Gastrocnemius medialis (tissue), 4 donors: ENCODE measurements at regions not wholly inside any gene's neighbourhood (a gene's known extent, or its start where the extent isn't known, plus 50 kb on each side); places are given as distances from the start of the nearest gene placed in this dataset.

Experiments
- POLR2A ChIP-seq, 2 donors: fragments of 450-650 bp; IDR thresholded peaks; one replicate each; pipeline ENCODE4 v1.6.1; 2017; ENCODE audit warnings: antibody characterized with exemption in 2 of 2, mild to moderate bottlenecking in 2 of 2, moderate library complexity in 2 of 2
- TF ChIP-seq, protein P1 (sequence below), 5 experiments: fragments of 450-650 bp in 3 of 5; fragments of 200-600 bp in 2 of 5; sonication (generic) in 2 of 5; IDR thresholded peaks in 4 of 5; conservative IDR thresholded peaks in 1 of 5; 1 replicate in 4 of 5; 2 replicates in 1 of 5; pipeline ENCODE4 v1.5.1; 2016 to 2019; ENCODE audit warnings: antibody characterized with exemption in 5 of 5, mild to moderate bottlenecking in 3 of 5, moderate library complexity in 3 of 5

DNA sequence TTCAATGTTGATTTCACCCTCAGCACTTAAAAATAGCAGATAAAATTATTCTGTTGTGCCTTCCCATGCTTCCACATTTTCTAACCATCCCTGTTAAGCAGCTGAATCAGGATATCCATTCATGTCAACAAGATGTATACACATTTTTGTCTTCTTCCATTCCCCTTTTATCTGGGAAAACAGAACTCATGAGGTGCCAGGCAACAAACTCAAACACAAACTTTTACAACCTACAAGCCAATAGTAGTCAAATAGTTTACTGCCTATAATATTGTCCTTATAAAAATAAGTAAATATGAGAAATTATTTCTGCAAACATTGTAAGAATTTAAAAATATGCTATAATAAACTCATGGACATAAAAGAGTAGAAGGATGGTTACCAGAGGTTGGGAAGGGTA lies 1569.8 kb downstream of the REEP3 start:
- TF ChIP-seq, protein P1, sequence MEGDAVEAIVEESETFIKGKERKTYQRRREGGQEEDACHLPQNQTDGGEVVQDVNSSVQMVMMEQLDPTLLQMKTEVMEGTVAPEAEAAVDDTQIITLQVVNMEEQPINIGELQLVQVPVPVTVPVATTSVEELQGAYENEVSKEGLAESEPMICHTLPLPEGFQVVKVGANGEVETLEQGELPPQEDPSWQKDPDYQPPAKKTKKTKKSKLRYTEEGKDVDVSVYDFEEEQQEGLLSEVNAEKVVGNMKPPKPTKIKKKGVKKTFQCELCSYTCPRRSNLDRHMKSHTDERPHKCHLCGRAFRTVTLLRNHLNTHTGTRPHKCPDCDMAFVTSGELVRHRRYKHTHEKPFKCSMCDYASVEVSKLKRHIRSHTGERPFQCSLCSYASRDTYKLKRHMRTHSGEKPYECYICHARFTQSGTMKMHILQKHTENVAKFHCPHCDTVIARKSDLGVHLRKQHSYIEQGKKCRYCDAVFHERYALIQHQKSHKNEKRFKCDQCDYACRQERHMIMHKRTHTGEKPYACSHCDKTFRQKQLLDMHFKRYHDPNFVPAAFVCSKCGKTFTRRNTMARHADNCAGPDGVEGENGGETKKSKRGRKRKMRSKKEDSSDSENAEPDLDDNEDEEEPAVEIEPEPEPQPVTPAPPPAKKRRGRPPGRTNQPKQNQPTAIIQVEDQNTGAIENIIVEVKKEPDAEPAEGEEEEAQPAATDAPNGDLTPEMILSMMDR (IDR thresholded peaks at IDR 0.05 in 4 of 5, conservative IDR thresholded peaks at IDR 0.05 in 1 of 5) = no peak
- TF ChIP-seq POLR2A (IDR thresholded peaks at IDR 0.05) = no peak
